Smooth muscle cell (in vitro differentiated cells): ENCODE measurements at regions not wholly inside any gene's neighbourhood (a gene's known extent, or its start where the extent isn't known, plus 50 kb on each side); places are given as distances from the start of the nearest gene placed in this dataset.

Experiments used
- DNase-seq: peaks from one replicate; lab custom pipeline; 2025; ENCODE audit not compliant: unreplicated experiment; lab: John Stamatoyannopoulos, UW
- H2AFZ ChIP-seq: fragments of 200-600 bp; sonication (generic); 2 replicates; pipeline ENCODE4 v1.6.0; 2016; ENCODE audit warnings: antibody characterized with exemption, low read depth, mild to moderate bottlenecking
- H3F3A ChIP-seq: fragments of 200-600 bp; sonication (generic); 2 replicates; pipeline ENCODE4 v1.6.0; 2017; ENCODE audit warnings: antibody characterized with exemption, low read depth
- H3K27ac ChIP-seq: fragments of 200-600 bp; sonication (generic); 2 replicates; pipeline ENCODE4 v1.5.1; 2016; ENCODE audit warnings: low read depth, mild to moderate bottlenecking
- H3K27me3 ChIP-seq: fragments of 200-600 bp; sonication (generic); 2 replicates; pipeline ENCODE4 v1.6.1; 2016; ENCODE audit warnings: low read depth, mild to moderate bottlenecking
- H3K36me3 ChIP-seq: fragments of 200-600 bp; sonication (generic); 2 replicates; pipeline ENCODE4 v1.5.1; 2016; ENCODE audit warnings: low read depth
- H3K4me1 ChIP-seq: fragments of 200-600 bp; sonication (generic); 2 replicates; pipeline ENCODE4 v1.5.1; 2016; ENCODE audit warnings: low read depth
- H3K4me2 ChIP-seq: fragments of 200-600 bp; sonication (generic); 2 replicates; pipeline ENCODE4 v1.6.0; 2016; ENCODE audit warnings: mild to moderate bottlenecking
- H3K4me3 ChIP-seq: fragments of 200-600 bp; sonication (generic); 2 replicates; pipeline ENCODE4 v1.5.1; 2016; ENCODE audit warnings: mild to moderate bottlenecking
- H3K79me2 ChIP-seq: fragments of 200-600 bp; sonication (generic); 2 replicates; pipeline ENCODE4 v1.6.0; 2016; ENCODE audit warnings: low read depth, mild to moderate bottlenecking
- H3K9ac ChIP-seq: fragments of 200-600 bp; sonication (generic); 2 replicates; pipeline ENCODE4 v1.6.0; 2016; ENCODE audit warnings: low read depth
- H3K9me3 ChIP-seq: fragments of 200-600 bp; sonication (generic); replicated peaks from 2 replicates; pipeline ENCODE4 v1.5.1; 2016; ENCODE audit warnings: low read depth
- H4K20me1 ChIP-seq: fragments of 200-600 bp; sonication (generic); 2 replicates; pipeline ENCODE4 v1.6.0; 2016; ENCODE audit warnings: low read depth
- WGBS: methylation state at CpG from one replicate; pipeline ENCODE4 v1.1.7; 2016; ENCODE audit warnings: low lambda C conversion rate; 5-methylcytosine and 5-hydroxymethylcytosine counted together
- TF ChIP-seq, protein P1 (sequence below): fragments of 200-600 bp; sonication (generic); IDR thresholded peaks from 2 replicates; pipeline ENCODE4 v1.5.1; 2017; ENCODE audit warnings: borderline replicate concordance, mild to moderate bottlenecking, antibody characterized with exemption; ENCODE audit not compliant: insufficient read depth, poor library complexity, severe bottlenecking

DNA sequence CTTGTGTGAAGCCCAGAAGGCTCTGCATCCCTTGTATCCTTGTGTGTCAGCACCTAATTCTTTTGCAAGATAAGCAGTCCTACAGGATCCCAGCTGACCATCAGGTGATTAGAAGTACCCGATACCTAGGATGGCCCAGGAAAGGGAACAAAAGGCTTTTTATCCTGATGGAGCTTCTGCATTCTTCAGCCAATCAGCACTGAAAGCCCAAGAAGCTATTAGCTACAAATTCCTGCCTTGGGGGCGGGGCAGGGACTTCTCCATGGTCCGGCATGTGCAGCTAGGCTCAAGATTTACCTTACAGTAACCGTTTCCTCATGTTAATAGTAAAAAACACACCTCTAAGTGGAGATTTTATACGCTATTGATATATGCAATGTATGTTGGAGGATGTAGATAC is 264.6 kb upstream of the THUMPD2 start:
- H3K4me3 ChIP-seq = no peak overlapping the region
- 83% methylated on average over 5 of the region's 5 CpGs for WGBS
- no peaks in the 10 kb centered on the region for H3F3A ChIP-seq
- peaks cover 4% of the 10 kb centered on the region for H3K27me3 ChIP-seq
- no peaks in the 10 kb centered on the region for H3K79me2 ChIP-seq
- H2AFZ ChIP-seq = no peak overlapping the region
- no peak overlapping the region for H3K27ac ChIP-seq
- TF ChIP-seq, protein P1, sequence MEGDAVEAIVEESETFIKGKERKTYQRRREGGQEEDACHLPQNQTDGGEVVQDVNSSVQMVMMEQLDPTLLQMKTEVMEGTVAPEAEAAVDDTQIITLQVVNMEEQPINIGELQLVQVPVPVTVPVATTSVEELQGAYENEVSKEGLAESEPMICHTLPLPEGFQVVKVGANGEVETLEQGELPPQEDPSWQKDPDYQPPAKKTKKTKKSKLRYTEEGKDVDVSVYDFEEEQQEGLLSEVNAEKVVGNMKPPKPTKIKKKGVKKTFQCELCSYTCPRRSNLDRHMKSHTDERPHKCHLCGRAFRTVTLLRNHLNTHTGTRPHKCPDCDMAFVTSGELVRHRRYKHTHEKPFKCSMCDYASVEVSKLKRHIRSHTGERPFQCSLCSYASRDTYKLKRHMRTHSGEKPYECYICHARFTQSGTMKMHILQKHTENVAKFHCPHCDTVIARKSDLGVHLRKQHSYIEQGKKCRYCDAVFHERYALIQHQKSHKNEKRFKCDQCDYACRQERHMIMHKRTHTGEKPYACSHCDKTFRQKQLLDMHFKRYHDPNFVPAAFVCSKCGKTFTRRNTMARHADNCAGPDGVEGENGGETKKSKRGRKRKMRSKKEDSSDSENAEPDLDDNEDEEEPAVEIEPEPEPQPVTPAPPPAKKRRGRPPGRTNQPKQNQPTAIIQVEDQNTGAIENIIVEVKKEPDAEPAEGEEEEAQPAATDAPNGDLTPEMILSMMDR = no peak
- no peaks in the 10 kb centered on the region for H3K4me1 ChIP-seq
- no peaks in the 10 kb centered on the region for H4K20me1 ChIP-seq
- no peaks in the 10 kb centered on the region for H3K36me3 ChIP-seq
- DNase-seq = no peak
- H3K4me2 ChIP-seq = no peak overlapping the region
- H3K9ac ChIP-seq = no peak overlapping the region
- H3K9me3 ChIP-seq = no peaks in the 10 kb centered on the region

DNA sequence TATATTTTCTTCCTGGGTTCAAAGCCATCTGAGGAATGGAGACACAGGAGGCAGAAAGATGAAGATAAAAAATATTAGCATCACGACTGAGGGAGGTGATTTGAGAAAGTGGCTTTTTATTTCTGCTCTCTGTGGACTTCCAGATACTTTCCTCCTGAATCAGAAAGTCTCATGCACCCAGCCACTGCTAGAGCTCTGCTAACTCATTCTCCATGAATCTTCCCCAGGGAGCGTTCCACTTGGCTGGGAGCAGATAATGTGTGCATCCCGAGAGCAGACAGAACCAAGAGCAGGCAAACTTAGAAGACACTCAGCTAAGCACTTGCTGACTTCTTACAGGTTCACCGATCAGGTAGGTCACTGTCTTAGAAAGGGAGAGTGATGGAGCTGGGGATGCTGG is 264.1 kb upstream of the THUMPD2 start:
- DNase-seq = no peak
- 85% methylated on average over 4 of the region's 4 CpGs for WGBS
- H4K20me1 ChIP-seq = no peaks in the 10 kb centered on the region
- H3K4me3 ChIP-seq = no peak overlapping the region
- H3K9ac ChIP-seq = no peak overlapping the region
- no peak overlapping the region for H3K27ac ChIP-seq
- peaks cover 4% of the 10 kb centered on the region for H3K27me3 ChIP-seq
- no peaks in the 10 kb centered on the region for H3K36me3 ChIP-seq
- H3K79me2 ChIP-seq = no peaks in the 10 kb centered on the region
- H3K4me1 ChIP-seq = no peaks in the 10 kb centered on the region
- TF ChIP-seq, protein P1 = no peak
- H2AFZ ChIP-seq = no peak overlapping the region
- no peaks in the 10 kb centered on the region for H3K9me3 ChIP-seq
- no peak overlapping the region for H3K4me2 ChIP-seq
- H3F3A ChIP-seq = no peaks in the 10 kb centered on the region

DNA sequence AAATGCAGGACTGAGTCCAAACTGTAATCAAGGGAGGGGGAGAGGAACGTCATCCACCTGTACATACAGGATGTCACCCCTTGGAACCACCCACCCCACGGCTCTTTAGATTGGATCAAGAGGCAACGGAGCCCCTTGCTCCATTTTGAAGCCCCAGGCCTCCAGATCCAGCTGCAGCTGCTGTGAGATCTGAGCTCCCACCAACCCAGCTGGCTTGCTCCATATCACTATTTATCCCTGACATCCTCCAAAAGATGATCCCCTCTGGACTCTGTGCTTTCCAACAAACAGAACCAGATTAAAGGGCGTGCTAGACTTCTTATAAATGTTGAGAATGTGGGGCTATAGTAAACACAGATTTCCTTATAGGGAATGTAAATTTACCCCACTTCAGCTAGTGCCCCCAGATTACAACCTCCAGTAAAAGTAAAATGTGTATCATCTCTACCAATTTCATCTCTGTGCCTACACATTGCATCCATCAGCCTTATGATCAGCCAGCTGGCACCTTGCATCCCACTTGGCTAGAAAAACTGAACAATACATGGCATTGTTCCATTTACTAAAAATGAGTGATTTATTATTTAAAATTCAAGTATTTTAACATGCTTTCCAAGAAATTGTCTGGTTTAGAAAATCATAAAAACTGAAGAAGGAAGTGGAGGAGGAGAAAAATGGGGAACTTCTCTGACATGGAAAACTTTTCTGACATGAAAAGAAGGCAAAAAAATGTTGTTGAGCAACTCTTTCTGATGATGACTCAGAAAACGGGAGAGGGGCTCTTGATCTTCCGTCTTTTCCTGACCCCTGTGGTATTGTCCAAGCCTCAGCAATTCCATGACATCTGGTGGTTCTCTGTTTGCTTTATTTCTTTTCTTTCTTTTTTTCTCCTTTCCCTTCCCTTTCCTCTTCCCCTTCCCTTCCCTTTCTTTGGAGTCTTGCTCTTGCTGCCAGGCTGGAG is 262.6 kb upstream of the THUMPD2 start:
- H3K4me3 ChIP-seq = no peak overlapping the region
- H4K20me1 ChIP-seq = no peaks in the 10 kb centered on the region
- no peak overlapping the region for H3K9ac ChIP-seq
- no peaks in the 10 kb centered on the region for H3K36me3 ChIP-seq
- WGBS = 79% methylated on average over 6 of the region's 6 CpGs
- H3K79me2 ChIP-seq = no peaks in the 10 kb centered on the region
- TF ChIP-seq, protein P1 = no peak
- no peak overlapping the region for H2AFZ ChIP-seq
- peaks cover 4% of the 10 kb centered on the region for H3K27me3 ChIP-seq
- DNase-seq = no peak
- no peaks in the 10 kb centered on the region for H3K4me1 ChIP-seq
- H3K27ac ChIP-seq = no peak overlapping the region
- no peak overlapping the region for H3K4me2 ChIP-seq
- H3K9me3 ChIP-seq = no peaks in the 10 kb centered on the region
- H3F3A ChIP-seq = no peaks in the 10 kb centered on the region

DNA sequence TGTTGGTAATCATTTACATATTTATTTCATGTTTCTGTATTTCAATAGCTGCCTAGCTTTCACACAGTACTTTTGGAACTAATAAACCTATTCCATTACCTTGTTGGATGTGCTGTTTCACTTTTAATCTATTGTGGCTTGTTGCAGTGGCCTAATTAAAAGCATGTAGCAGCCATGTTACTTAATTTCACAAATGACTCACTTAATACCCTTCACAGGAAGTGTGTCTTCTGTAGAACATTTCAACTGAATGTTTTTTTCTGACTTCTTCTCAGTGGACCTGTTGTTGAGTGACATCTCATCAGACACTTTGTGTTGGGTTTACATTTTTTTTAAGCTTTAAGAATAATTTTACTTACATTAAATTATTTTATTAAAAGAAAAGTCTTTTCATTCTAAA is 260.5 kb upstream of the THUMPD2 start:
- Histone ChIP-seq H3K27ac (no peak overlapping the region), H3K27me3 (no peaks in the 10 kb centered on the region), H2AFZ (no peak overlapping the region), H3K9ac (no peak overlapping the region), H3K9me3 (no peaks in the 10 kb centered on the region), H3K79me2 (no peaks in the 10 kb centered on the region), H3K36me3 (no peaks in the 10 kb centered on the region), H3K4me3 (no peak overlapping the region), H3F3A (no peaks in the 10 kb centered on the region), H4K20me1 (no peaks in the 10 kb centered on the region), H3K4me2 (no peak overlapping the region), H3K4me1 (no peaks in the 10 kb centered on the region)
- TF ChIP-seq, protein P1 = no peak
- DNase-seq = no peak
